ENCODE measurements at regions not wholly inside any gene's neighbourhood (a gene's known extent, or its start where the extent isn't known, plus 50 kb on each side); places are given as distances from the start of the nearest gene placed in this dataset.
"Not testable (repeated sequence)": the region's sequence is repeated elsewhere in the genome, so short reads cannot be mapped to it uniquely, and the experiment has no call there.

DNA sequence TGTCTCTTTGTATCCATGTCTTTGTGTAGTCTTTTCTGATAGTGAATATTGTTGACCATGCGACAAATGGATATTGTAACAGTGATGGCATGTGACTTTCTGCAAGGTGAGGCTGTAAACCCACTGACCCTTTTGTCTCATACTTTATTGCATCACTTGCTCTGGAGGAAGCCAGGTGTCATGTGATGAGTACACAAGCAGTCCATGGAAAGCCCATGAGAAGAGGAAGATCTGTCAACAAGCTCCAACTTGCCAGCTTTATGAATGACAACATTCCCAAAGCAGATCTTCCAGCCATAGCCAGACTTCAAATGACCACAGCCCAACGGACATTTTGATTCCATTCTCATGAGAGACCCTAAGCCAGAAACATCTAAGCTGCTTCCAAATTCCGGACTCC, 450.1 kb upstream of the ACTBL2 start:
- Histone ChIP-seq H3K27ac (no peak overlapping the region), H3K27me3 (no peaks in the 10 kb centered on the region), H3K36me3 (no peaks in the 10 kb centered on the region), H3K9me3 (no peaks in the 10 kb centered on the region), H3K4me3 (no peak overlapping the region), H3K4me1 (no peaks in the 10 kb centered on the region)
- DNase-seq: no peak
- intact Hi-C loops (cut with DNase I; ENCODE audit: low total_unique reads): no loop called here
- TF ChIP-seq, protein P1, sequence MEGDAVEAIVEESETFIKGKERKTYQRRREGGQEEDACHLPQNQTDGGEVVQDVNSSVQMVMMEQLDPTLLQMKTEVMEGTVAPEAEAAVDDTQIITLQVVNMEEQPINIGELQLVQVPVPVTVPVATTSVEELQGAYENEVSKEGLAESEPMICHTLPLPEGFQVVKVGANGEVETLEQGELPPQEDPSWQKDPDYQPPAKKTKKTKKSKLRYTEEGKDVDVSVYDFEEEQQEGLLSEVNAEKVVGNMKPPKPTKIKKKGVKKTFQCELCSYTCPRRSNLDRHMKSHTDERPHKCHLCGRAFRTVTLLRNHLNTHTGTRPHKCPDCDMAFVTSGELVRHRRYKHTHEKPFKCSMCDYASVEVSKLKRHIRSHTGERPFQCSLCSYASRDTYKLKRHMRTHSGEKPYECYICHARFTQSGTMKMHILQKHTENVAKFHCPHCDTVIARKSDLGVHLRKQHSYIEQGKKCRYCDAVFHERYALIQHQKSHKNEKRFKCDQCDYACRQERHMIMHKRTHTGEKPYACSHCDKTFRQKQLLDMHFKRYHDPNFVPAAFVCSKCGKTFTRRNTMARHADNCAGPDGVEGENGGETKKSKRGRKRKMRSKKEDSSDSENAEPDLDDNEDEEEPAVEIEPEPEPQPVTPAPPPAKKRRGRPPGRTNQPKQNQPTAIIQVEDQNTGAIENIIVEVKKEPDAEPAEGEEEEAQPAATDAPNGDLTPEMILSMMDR (IDR thresholded peaks at IDR 0.05): no peak

DNA sequence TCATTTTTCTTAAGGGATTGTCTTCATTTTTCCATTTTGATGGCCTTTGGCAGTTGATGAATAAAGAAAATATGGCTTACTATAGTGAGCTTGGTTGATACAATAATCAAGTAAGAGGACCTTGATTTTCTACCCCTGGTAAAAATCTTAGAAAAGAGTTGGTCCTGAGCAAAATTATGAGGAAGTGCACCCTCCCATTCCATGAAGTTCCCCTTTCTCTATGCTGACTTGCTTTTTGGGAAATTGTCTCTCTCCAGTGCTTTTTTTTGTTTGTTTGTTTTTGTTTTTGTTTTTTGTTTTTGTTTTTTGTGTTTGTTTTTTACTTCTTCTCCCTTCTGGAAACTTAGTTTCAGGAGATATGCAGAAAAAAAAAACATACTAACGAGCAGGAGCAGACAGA, 449.2 kb upstream of the ACTBL2 start:
- intact Hi-C loops (cut with DNase I; ENCODE audit: low total_unique reads): no loop called here
- Histone ChIP-seq H3K4me3 (no peak overlapping the region), H3K36me3 (no peaks in the 10 kb centered on the region), H3K27ac (no peak overlapping the region), H3K9me3 (no peaks in the 10 kb centered on the region), H3K4me1 (no peaks in the 10 kb centered on the region), H3K27me3 (no peaks in the 10 kb centered on the region)
- TF ChIP-seq, protein P1 (IDR thresholded peaks at IDR 0.05): no peak
- no peak for DNase-seq

DNA sequence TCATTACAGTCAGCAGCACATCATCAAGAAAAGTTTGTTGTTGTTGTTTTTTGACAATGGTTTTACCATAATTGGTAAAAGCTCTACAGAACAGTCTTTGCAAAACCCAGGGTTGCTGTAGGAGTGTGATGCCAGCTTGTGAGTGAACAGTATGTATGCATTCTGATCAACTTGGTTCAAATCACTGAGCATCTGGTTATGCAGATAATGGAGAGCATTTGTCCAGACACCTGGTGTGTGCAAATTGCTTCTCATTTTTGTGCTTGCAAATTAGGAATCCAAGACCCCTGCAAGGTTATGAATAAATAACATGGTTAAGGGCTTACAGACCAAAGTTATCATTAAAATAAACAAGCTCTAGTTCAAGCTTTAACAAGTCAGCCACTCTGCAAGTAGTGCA, 448.7 kb upstream of the ACTBL2 start:
- intact Hi-C loops (cut with DNase I; ENCODE audit: low total_unique reads): no loop called here
- H3K9me3 ChIP-seq: no peaks in the 10 kb centered on the region
- H3K27ac ChIP-seq: no peak overlapping the region
- no peaks in the 10 kb centered on the region for H3K36me3 ChIP-seq
- no peaks in the 10 kb centered on the region for H3K4me1 ChIP-seq
- H3K27me3 ChIP-seq: no peaks in the 10 kb centered on the region
- TF ChIP-seq, protein P1 (IDR thresholded peaks at IDR 0.05): no peak
- no peak overlapping the region for H3K4me3 ChIP-seq
- no peak for DNase-seq

DNA sequence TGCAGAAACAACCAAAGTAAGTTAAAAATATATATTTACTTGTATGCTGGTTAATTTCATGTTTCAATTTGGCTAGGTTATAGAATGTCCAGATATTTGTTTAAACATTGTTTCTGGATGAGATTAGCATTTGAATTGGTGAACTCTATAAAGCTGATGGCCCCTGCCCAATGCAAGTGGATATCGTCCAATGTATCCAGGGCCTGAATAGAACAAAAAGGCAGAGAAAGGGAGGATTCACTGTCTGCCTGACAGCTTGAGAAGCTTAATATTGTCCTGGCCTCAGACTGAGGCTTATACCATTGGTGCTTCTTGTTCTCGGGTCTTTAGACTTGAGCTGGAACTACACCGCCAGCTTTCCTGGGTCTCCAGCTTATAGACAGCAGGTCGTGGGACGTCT, 446.7 kb upstream of the ACTBL2 start:
- intact Hi-C loops (cut with DNase I; ENCODE audit: low total_unique reads): no loop called here
- no peak overlapping the region for H3K4me3 ChIP-seq
- DNase-seq: no peak
- no peaks in the 10 kb centered on the region for H3K36me3 ChIP-seq
- TF ChIP-seq, protein P1 (IDR thresholded peaks at IDR 0.05): no peak
- no peaks in the 10 kb centered on the region for H3K27me3 ChIP-seq
- H3K9me3 ChIP-seq: no peaks in the 10 kb centered on the region
- no peaks in the 10 kb centered on the region for H3K4me1 ChIP-seq
- H3K27ac ChIP-seq: no peak overlapping the region

DNA sequence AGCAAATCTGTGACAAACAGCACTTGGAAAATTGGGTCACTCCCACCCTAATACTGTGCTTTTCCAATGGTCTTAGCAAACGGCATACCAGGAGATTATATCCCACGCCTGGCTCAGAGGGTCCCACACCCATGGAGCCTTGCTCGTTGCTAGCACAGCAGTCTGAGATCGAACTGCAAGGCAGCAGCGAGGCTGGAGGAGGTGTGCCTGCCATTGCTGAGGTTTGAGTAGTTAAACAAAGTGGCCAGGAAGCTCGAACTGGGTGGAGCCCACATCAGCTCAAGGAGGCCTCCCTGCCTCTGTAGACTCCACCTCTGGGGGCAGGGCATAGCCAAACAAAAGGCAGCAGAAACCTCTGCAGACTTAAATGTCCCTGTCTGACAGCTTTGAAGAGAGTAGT, 440.5 kb upstream of the ACTBL2 start:
- intact Hi-C loops (cut with DNase I; ENCODE audit: low total_unique reads); DNase-seq; H3K27me3 ChIP-seq; H3K4me3 ChIP-seq; H3K36me3 ChIP-seq; H3K9me3 ChIP-seq; H3K27ac ChIP-seq; H3K4me1 ChIP-seq: not testable (repeated sequence)

DNA sequence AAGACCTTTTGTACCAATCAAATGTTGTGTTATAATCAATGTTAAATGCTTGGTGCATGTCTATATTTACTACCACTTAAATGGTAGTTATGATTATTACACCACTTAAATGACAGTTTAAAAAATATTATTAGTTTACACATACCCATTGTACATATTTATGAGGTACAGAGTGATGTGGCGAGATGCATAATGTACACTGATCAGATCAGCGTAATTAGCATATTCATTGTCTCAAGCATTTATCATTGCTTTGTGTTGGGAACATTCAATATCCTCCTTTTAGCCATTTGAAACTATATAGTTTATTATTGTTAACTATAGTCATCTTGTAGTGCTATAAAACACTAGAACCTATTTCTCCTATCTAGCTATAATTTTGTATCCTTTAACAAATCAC, 434.4 kb upstream of the ACTBL2 start:
- no peak overlapping the region for H3K4me3 ChIP-seq
- H3K27ac ChIP-seq: no peak overlapping the region
- no peaks in the 10 kb centered on the region for H3K27me3 ChIP-seq
- H3K9me3 ChIP-seq: no peaks in the 10 kb centered on the region
- H3K36me3 ChIP-seq: no peaks in the 10 kb centered on the region
- no peaks in the 10 kb centered on the region for H3K4me1 ChIP-seq
- no peak for DNase-seq
- TF ChIP-seq, protein P1 (IDR thresholded peaks at IDR 0.05): no peak
- intact Hi-C loops (cut with DNase I; ENCODE audit: low total_unique reads): no loop called here

All from tibial artery (tissue), 4 donors.